Natural killer cell (primary cell): ENCODE measurements at regions not wholly inside any gene's neighbourhood (a gene's known extent, or its start where the extent isn't known, plus 50 kb on each side); places are given as distances from the start of the nearest gene placed in this dataset.
"Not testable (repeated sequence)": the region's sequence is repeated elsewhere in the genome, so short reads cannot be mapped to it uniquely, and the experiment has no call there.

ENCODE experiments used
- ATAC-seq, 3 donors: fragments of 150-1000 bp in 2 of 3; fragments of 200-7000 bp in 1 of 3; cut with Tn5 transposase; 1 replicate in 1 of 3; 2 replicates in 2 of 3; pipeline ENCODE4 v1.10.0; 2021; ENCODE audit warnings: mild to moderate bottlenecking in 2 of 3, moderate library complexity in 2 of 3
- DNase-seq, 2 donors: peaks; one replicate each; pipeline versions ENCODE4 v3.0.0 to v3.0.0-alpha.2; 2013 to 2021; ENCODE audit warnings: mixed read lengths in 1 of 2
- H3K27ac ChIP-seq: one replicate; pipeline ENCODE4 v1.5.1; 2013; ENCODE audit warnings: mild to moderate bottlenecking, low read length
- H3K27me3 ChIP-seq: one replicate; pipeline ENCODE4 v1.6.1; 2013; ENCODE audit warnings: low read length; ENCODE audit not compliant: control insufficient read depth, insufficient read depth
- H3K36me3 ChIP-seq: one replicate; pipeline ENCODE4 v1.6.1; 2013; ENCODE audit warnings: low read length; ENCODE audit not compliant: control insufficient read depth, insufficient read depth
- H3K4me1 ChIP-seq: one replicate; pipeline ENCODE4 v1.6.1; 2013; ENCODE audit warnings: low read length; ENCODE audit not compliant: control insufficient read depth, insufficient read depth
- H3K4me3 ChIP-seq: one replicate; pipeline ENCODE4 v1.5.1; 2013; ENCODE audit warnings: low read length
- H3K9me3 ChIP-seq: one replicate; pipeline ENCODE4 v1.6.1; 2013; ENCODE audit warnings: low read length; ENCODE audit not compliant: control insufficient read depth, insufficient read depth
- H3K27ac Mint-ChIP-seq, 2 donors: one replicate each; pipeline ENCODE4 v1.8.0; 2022; ENCODE audit warnings: mild to moderate bottlenecking in 2 of 2, mixed read lengths in 2 of 2, moderate library complexity in 1 of 2
- H3K27me3 Mint-ChIP-seq, 2 donors: one replicate each; pipeline ENCODE4 v1.8.0; 2022; ENCODE audit warnings: low read depth in 2 of 2, mixed read lengths in 2 of 2
- H3K36me3 Mint-ChIP-seq: one replicate; pipeline ENCODE4 v1.8.0; 2022; ENCODE audit warnings: mixed read lengths
- H3K4me1 Mint-ChIP-seq, 2 donors: one replicate each; pipeline ENCODE4 v1.8.0; 2022; ENCODE audit warnings: mixed read lengths in 2 of 2
- H3K4me3 Mint-ChIP-seq: one replicate; pipeline ENCODE4 v1.8.0; 2022; ENCODE audit warnings: mild to moderate bottlenecking, moderate library complexity, mixed read lengths
- H3K9me3 Mint-ChIP-seq, 2 donors: one replicate each; pipeline ENCODE4 v1.8.0; 2022; ENCODE audit warnings: mixed read lengths in 2 of 2
- WGBS: methylation state at CpG from one replicate; pipeline ENCODE4 v1.1.7; 2013; ENCODE audit warnings: missing lambda C conversion rate; ENCODE audit not compliant: insufficient coverage; 5-methylcytosine and 5-hydroxymethylcytosine counted together
- intact Hi-C: fragments of 100-400 bp; cut with micrococcal nuclease; formaldehyde crosslinking; loops from one replicate; pipeline ENCODE4 v1.14.2; 2022
- TF ChIP-seq, protein P1 (sequence below): fragments of 200-600 bp; IDR thresholded peaks from one replicate; pipeline ENCODE4 v1.8.0; 2022; ENCODE audit warnings: antibody characterized with exemption

DNA sequence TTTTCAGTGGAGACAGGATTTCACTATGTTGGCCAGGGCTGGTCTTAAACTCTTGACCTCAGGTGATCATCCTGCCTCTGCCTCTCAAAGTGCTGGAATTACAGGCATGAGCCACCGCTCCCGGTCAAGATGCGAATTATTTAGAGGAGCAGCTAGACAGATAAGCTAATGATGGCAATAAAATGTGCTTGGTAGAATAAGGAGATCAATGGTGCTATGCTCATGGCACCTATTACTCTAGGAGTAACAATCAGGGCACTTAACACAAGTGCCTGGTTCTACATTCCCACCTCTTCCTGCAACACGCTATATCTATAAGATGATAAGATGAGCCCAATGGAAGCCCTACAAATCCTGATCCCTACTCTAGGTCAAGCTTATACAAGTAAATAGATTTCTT, 61.4 kb upstream of the LOC128125822 start:
- no peaks in the 10 kb centered on the region for H3K36me3 Mint-ChIP-seq
- Histone ChIP-seq H3K27me3 (no peaks in the 10 kb centered on the region), H3K9me3 (no peaks in the 10 kb centered on the region), H3K4me1 (no peaks in the 10 kb centered on the region), H3K4me3 (no peak overlapping the region), H3K36me3 (no peaks in the 10 kb centered on the region), H3K27ac (no peak overlapping the region)
- ATAC-seq (no peak), DNase-seq (no peak)
- H3K27ac Mint-ChIP-seq, result no peak overlapping the region
- intact Hi-C loops, result no loop called here
- H3K9me3 Mint-ChIP-seq, result no peaks in the 10 kb centered on the region
- WGBS, result 90% methylated on average over 4 of the region's 4 CpGs
- TF ChIP-seq, protein P1, sequence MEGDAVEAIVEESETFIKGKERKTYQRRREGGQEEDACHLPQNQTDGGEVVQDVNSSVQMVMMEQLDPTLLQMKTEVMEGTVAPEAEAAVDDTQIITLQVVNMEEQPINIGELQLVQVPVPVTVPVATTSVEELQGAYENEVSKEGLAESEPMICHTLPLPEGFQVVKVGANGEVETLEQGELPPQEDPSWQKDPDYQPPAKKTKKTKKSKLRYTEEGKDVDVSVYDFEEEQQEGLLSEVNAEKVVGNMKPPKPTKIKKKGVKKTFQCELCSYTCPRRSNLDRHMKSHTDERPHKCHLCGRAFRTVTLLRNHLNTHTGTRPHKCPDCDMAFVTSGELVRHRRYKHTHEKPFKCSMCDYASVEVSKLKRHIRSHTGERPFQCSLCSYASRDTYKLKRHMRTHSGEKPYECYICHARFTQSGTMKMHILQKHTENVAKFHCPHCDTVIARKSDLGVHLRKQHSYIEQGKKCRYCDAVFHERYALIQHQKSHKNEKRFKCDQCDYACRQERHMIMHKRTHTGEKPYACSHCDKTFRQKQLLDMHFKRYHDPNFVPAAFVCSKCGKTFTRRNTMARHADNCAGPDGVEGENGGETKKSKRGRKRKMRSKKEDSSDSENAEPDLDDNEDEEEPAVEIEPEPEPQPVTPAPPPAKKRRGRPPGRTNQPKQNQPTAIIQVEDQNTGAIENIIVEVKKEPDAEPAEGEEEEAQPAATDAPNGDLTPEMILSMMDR, result no peak
- no peak overlapping the region for H3K4me3 Mint-ChIP-seq
- H3K4me1 Mint-ChIP-seq, result no peaks in the 10 kb centered on the region
- peaks cover 0 to 3% of the 10 kb centered on the region in 2 donors for H3K27me3 Mint-ChIP-seq

DNA sequence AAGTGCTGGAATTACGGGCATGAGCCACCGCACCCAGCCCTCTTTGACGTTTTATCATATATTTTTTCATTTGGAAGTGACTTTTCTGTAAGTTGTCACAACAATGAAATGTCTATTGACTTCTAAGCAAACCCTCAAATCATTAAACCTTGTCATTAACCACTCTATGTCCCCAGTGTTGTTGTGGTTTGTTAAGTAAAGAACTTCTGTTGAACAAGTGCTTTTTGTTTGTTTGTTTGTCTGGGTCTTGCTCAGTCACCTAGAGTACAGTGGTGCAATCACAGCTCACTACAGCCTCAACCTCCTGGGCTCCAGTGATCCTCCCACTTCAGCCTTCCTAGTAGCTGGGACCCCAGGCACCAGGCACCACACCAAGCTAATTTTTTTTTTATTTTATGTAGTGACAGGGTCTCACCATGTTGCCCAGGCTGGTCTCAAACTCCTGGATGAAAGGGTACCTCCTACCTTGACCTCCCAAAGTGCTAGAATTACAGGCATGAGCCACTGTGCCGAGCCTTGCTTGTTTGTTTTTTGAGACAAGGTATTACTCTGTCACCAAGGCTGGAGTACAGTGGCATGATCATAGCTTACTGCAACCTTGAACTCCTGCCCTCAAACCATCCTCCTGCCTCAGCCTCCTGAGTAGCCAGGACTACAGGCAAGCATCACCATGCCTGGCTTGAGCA, 57.6 kb upstream of the LOC128125822 start:
- no peaks in the 10 kb centered on the region for H3K9me3 ChIP-seq
- no peaks in the 10 kb centered on the region for H3K36me3 ChIP-seq
- no peaks in the 10 kb centered on the region for H3K9me3 Mint-ChIP-seq
- no peaks in the 10 kb centered on the region for H3K4me1 Mint-ChIP-seq
- intact Hi-C loops, result no loop called here
- no peaks in the 10 kb centered on the region for H3K36me3 Mint-ChIP-seq
- no peak overlapping the region for H3K27ac Mint-ChIP-seq
- H3K27me3 Mint-ChIP-seq, result peaks cover 0 to 3% of the 10 kb centered on the region in 2 donors
- TF ChIP-seq, protein P1, result no peak
- no peaks in the 10 kb centered on the region for H3K27me3 ChIP-seq
- H3K27ac ChIP-seq, result no peak overlapping the region
- WGBS, result 93% methylated on average over 4 of the region's 4 CpGs
- no peaks in the 10 kb centered on the region for H3K4me1 ChIP-seq
- no peak overlapping the region for H3K4me3 Mint-ChIP-seq
- ATAC-seq, result no peak
- DNase-seq, result no peak
- no peak overlapping the region for H3K4me3 ChIP-seq

DNA sequence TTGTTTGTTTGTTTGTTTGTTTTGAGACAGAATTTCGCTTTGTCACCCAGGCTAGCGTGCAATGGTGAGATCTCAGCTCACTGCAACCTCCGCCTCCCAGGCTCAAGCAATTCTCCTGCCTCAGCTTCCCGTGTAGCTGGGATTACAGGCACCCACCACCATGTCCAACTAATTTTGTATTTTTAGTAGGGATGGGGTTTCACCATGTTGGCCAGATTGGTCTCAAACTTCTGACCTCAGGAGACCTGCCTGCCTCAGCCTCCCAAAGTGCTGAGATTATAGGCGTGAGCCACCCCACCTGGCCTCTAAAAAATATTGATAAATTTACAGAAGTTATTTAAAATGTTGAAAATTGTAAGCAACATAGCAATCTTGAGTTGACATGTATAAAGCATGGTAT, 57.1 kb upstream of the LOC128125822 start:
- H3K9me3 ChIP-seq, H3K4me1 ChIP-seq, DNase-seq, H3K4me3 ChIP-seq, ATAC-seq, H3K27me3 ChIP-seq, H3K4me1 Mint-ChIP-seq, H3K27ac Mint-ChIP-seq, H3K36me3 ChIP-seq, H3K9me3 Mint-ChIP-seq, H3K27me3 Mint-ChIP-seq, intact Hi-C loops, H3K36me3 Mint-ChIP-seq, H3K4me3 Mint-ChIP-seq, H3K27ac ChIP-seq: not testable (repeated sequence)
- 85% methylated on average over 3 of the region's 5 CpGs for WGBS

DNA sequence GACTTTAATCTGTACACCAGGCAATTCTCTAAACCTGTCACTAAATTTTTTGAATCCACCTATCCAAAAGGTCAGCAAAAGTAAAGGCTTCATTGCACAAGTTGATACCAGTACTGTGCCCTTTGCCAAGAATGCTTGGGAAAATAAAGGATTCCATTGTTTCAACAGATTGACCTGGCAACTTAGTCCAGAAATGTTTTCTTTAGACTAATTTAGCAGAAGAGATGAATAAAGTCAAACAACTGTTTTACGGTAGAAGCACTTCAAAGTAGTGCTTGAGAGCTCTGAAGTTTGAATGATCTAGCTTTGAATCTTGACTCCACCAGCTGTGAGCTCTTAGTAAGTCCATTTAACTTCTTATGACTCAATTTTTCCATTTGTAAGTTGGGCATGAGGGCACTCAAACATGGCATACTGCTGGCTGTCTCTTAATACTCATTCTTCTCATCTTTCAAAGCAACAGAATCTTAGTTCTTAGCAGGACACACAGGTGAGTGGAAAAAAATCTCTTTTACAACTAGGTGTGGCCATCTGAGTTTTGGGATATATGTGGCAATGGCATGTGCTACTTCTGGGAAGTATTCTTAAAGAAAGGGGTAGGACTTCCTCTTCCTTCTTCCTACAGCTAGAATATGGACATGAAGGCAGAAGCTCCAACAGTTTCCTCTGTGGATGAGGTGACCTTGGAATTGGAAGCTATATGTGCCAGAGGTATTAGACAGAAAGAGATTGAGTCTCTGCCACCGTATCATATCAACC, 55.9 kb upstream of the LOC128125822 start:
- Mint-ChIP-seq H3K9me3 (no peaks in the 10 kb centered on the region), H3K4me1 (no peaks in the 10 kb centered on the region), H3K27ac (no peak overlapping the region), H3K27me3 (peaks cover 0 to 6% of the 10 kb centered on the region in 2 donors), H3K36me3 (no peaks in the 10 kb centered on the region), H3K4me3 (no peak overlapping the region)
- no peak overlapping the region for H3K27ac ChIP-seq
- no peak overlapping the region for H3K4me3 ChIP-seq
- no peaks in the 10 kb centered on the region for H3K36me3 ChIP-seq
- ATAC-seq (no peak), DNase-seq (no peak)
- 100% methylated on average over 1 of the region's 2 CpGs for WGBS
- H3K9me3 ChIP-seq, result no peaks in the 10 kb centered on the region
- H3K27me3 ChIP-seq, result no peaks in the 10 kb centered on the region
- TF ChIP-seq, protein P1, result no peak
- no peaks in the 10 kb centered on the region for H3K4me1 ChIP-seq
- intact Hi-C loops, result no loop called here
